GM12865 (cell line): ENCODE measurements at regions not wholly inside any gene's neighbourhood (a gene's known extent, or its start where the extent isn't known, plus 50 kb on each side); places are given as distances from the start of the nearest gene placed in this dataset.

Experiments
- DNase-seq: peaks from one replicate; pipeline ENCODE4 v3.0.0; 2010; ENCODE audit warnings: low read depth
- H3K4me3 ChIP-seq: 2 replicates; pipeline ENCODE4 v1.5.1; 2011; ENCODE audit warnings: mild to moderate bottlenecking, low read depth, low read length, control low read depth
- TF ChIP-seq, protein P1 (sequence below): IDR thresholded peaks from 2 replicates; pipeline ENCODE4 v1.5.1; 2011; ENCODE audit warnings: low read length, control low read depth, low read depth, inconsistent platforms; ENCODE audit not compliant: insufficient read depth; ENCODE audit errors: missing control alignments

DNA sequence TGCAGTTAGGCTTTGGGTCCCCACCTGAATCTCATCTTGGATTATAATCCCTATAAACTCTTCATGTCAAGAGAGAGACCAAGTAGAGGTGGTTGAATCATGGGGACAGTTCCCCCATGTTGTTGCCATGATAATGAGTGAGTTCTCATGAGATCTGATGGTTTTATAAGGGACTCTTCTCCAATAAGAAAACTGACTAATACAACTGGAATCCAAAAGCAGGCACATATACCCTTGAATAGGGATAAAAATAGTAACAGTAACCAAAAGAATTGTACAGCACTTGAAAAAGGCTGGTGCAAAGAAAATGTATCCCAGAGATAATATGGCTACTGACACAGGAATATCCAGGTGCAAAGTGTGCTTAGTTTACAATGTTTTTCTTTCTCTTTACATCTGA lies 351.5 kb upstream of the MAD2L1 start:
- DNase-seq = no peak
- TF ChIP-seq, protein P1, sequence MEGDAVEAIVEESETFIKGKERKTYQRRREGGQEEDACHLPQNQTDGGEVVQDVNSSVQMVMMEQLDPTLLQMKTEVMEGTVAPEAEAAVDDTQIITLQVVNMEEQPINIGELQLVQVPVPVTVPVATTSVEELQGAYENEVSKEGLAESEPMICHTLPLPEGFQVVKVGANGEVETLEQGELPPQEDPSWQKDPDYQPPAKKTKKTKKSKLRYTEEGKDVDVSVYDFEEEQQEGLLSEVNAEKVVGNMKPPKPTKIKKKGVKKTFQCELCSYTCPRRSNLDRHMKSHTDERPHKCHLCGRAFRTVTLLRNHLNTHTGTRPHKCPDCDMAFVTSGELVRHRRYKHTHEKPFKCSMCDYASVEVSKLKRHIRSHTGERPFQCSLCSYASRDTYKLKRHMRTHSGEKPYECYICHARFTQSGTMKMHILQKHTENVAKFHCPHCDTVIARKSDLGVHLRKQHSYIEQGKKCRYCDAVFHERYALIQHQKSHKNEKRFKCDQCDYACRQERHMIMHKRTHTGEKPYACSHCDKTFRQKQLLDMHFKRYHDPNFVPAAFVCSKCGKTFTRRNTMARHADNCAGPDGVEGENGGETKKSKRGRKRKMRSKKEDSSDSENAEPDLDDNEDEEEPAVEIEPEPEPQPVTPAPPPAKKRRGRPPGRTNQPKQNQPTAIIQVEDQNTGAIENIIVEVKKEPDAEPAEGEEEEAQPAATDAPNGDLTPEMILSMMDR = no peak
- H3K4me3 ChIP-seq = no peak overlapping the region

DNA sequence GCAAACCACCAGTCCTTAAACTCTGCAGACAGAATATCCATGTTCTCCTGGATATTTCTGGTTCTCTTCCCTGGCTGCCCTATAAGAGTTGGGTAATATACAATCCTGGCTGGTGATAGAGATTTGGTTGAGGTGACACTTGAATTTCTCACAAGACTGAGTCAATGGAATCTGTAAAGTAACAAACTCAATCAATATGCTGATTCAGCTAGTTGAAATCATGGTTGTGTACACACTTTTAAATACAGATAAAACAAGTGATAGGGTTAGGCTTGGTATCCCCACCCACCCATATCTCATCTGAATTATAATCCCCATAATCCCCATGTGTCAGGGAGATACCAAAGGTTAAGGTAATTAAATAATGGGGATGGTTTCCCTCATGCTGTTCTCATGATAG lies 349.2 kb upstream of the MAD2L1 start:
- TF ChIP-seq, protein P1 = no peak
- H3K4me3 ChIP-seq = no peak overlapping the region
- no peak for DNase-seq

DNA sequence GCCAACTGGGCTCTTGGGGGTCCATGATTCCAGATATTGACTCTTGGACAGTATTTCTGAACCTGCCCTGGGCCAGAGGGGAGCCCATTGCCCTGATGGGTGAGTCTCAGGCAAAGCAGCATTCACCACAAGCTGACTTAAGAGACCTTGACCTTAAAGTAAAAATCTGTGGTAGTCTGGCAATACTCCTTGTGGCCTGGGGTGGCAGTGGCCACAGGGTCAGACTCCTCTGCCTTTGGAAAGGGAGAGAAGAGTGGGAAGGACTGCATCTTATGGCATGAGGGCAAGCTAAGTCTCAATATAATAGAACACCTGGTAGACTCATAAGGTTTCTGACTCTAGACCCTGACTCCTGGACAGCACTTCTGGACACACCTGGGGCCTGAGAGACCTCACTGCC lies 340.3 kb upstream of the MAD2L1 start:
- H3K4me3 ChIP-seq = no peak overlapping the region
- TF ChIP-seq, protein P1 = no peak
- no peak for DNase-seq

DNA sequence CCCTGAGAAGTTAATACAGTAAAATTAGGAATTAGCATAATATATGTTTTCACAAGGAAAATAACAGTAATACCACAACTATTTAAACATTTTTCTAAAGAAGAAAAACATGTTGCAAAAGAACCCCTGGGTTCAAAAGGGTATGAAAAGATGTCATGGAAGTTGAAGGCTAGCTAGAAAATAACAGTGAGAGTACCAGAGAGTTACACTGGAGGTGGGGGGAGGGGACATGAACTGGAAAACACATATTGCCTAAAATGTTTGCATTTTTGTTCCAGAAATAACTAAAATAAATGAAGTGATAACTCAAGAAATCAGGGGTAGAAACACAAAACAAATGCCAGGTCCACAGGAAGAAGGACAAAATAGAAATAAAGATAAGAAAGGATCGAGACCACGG lies 336.6 kb upstream of the MAD2L1 start:
- DNase-seq = no peak
- TF ChIP-seq, protein P1 = no peak
- no peak overlapping the region for H3K4me3 ChIP-seq

DNA sequence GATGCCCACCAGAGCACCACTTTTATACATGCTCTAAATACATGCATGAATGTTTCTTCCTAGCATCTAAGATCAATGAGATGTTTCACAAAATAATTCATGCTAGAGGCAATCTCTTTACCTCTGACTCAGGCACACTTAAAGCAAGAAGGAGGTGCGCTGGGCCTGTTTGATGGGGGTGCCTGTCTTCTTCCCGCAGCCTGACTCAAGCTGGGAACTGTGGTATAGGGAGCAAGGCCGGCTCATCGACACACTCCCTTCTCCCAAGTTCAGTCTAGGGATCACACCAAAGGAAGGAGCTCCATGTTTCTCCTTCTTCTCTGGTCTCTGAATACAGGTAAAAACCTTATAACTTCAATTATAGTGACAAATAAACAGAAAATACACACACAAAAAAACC lies 333.8 kb upstream of the MAD2L1 start:
- H3K4me3 ChIP-seq = no peak overlapping the region
- no peak for DNase-seq
- TF ChIP-seq, protein P1 = no peak

DNA sequence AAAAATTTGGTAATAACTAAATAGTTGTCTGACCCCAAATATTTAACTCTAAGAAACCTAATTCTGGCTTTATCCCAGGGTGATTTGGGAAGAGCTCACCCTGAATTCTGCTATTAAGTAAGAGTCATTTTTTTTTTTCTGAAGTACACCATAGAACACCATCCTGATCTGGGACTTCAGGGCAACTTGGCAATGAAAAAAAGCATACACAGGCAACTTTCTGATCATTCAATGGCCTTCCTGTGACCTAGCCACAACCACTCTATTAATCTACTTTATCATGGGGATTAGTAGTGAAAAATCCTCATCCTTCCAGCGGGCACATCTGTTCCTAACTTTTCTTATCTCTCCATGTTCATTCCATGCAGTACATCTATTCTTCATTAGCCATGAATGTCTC lies 333.2 kb upstream of the MAD2L1 start:
- no peak overlapping the region for H3K4me3 ChIP-seq
- TF ChIP-seq, protein P1 = no peak
- DNase-seq = no peak

DNA sequence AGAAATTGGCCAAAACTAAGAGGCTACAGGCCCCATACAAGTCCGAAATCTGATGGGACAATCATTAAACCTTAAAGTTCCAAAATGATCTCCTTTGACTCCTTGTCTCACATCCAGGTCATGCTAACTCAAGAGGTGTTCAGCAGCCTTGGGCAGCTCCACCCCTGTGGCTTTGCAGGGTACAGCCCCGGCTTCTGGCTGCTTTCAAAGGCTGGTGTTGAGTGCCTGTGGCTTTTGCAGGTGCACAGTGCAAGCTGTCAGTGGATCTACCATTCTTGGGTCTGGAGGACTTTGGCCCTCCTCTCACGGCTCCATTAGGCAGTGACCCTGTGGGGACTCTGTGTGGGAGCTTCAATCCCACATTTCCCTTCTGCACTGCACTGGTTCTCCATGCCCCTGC lies 329.1 kb upstream of the MAD2L1 start:
- TF ChIP-seq, protein P1 = no peak
- no peak for DNase-seq
- H3K4me3 ChIP-seq = no peak overlapping the region
